OCI-LY7 (cell line): ENCODE measurements at regions not wholly inside any gene's neighbourhood (a gene's known extent, or its start where the extent isn't known, plus 50 kb on each side); places are given as distances from the start of the nearest gene placed in this dataset.

Source experiments
- BruUV-seq: library from RNA; stranded (reverse); fragments of 400-500 nt; replicated peaks from 2 replicates; lab custom pipeline; 2021; lab: Mats Ljungman, UMichigan
- CTCF ChIA-PET: fragments of 300-600 bp; sonication (Branson Sonifier 250); formaldehyde crosslinking; loops from one replicate; lab custom pipeline; 2022; ENCODE audit warnings: antibody characterized with exemption; ENCODE audit not compliant: unreplicated experiment; lab: Charles Lee
- POLR2A ChIA-PET: fragments of 300-600 bp; sonication (Branson Sonifier 250); formaldehyde crosslinking; loops from one replicate; lab custom pipeline; 2022; ENCODE audit warnings: antibody characterized with exemption; lab: Charles Lee
- DNase-seq: peaks from one replicate; pipeline ENCODE4 v3.0.0-alpha.2; 2015; ENCODE audit warnings: low spot score
- H2AFZ ChIP-seq: fragments of 200-600 bp; sonication (generic), shearing (Covaris generic); 2 replicates; pipeline ENCODE4 v1.6.1; 2014; ENCODE audit warnings: mild to moderate bottlenecking, antibody characterized with exemption, low read length, moderate library complexity
- H3K27ac ChIP-seq: fragments of 200-600 bp; sonication (generic); 2 replicates; pipeline ENCODE4 v1.5.1; 2014; ENCODE audit warnings: mixed run types, low read depth, mild to moderate bottlenecking, moderate library complexity, low read length, inconsistent platforms; ENCODE audit not compliant: poor library complexity, severe bottlenecking
- H3K36me3 ChIP-seq: fragments of 200-600 bp; sonication (generic); 2 replicates; pipeline ENCODE4 v1.6.1; 2014; ENCODE audit warnings: mild to moderate bottlenecking, antibody characterized with exemption, low read length, moderate library complexity, mixed read lengths; ENCODE audit not compliant: insufficient read depth
- H3K4me1 ChIP-seq: fragments of 200-600 bp; sonication (generic); 2 replicates; pipeline ENCODE4 v1.5.1; 2014; ENCODE audit warnings: mild to moderate bottlenecking, low read length; ENCODE audit not compliant: insufficient read depth, poor library complexity, severe bottlenecking
- H3K4me2 ChIP-seq: fragments of 200-600 bp; sonication (generic); 2 replicates; pipeline ENCODE4 v1.6.1; 2014; ENCODE audit warnings: mild to moderate bottlenecking, low read length
- H3K4me3 ChIP-seq: fragments of 200-600 bp; sonication (generic); 2 replicates; pipeline ENCODE4 v1.5.1; 2014; ENCODE audit warnings: mild to moderate bottlenecking, low read depth, low read length; ENCODE audit not compliant: poor library complexity, severe bottlenecking
- H3K79me2 ChIP-seq: fragments of 200-600 bp; sonication (generic); 2 replicates; pipeline ENCODE4 v1.6.1; 2016; ENCODE audit warnings: low read depth, mild to moderate bottlenecking, low read length, moderate library complexity, mixed read lengths; ENCODE audit not compliant: insufficient read depth
- H3K9me2 ChIP-seq: fragments of 200-600 bp; sonication (generic); 2 replicates; pipeline ENCODE4 v1.6.1; 2016; ENCODE audit warnings: mild to moderate bottlenecking, low read length, mixed read lengths; ENCODE audit not compliant: insufficient read depth
- H3K9me3 ChIP-seq: fragments of 200-600 bp; sonication (generic); 2 replicates; pipeline ENCODE4 v1.6.1; 2014; ENCODE audit warnings: mild to moderate bottlenecking, mixed run types, low read length, mixed read lengths
- H4K20me1 ChIP-seq: fragments of 200-600 bp; sonication (generic); 2 replicates; pipeline ENCODE4 v1.6.1; 2014; ENCODE audit warnings: mild to moderate bottlenecking, antibody characterized with exemption, low read length, moderate library complexity, mixed read lengths; ENCODE audit not compliant: insufficient read depth
- EZH2phosphoT487 ChIP-seq: fragments of 200-600 bp; sonication (generic); IDR thresholded peaks from 2 replicates; pipeline ENCODE4 v1.6.1; 2018; ENCODE audit warnings: low read depth, borderline replicate concordance, mild to moderate bottlenecking, mixed run types, antibody characterized with exemption, low read length, moderate library complexity, mixed read lengths
- intact Hi-C: fragments of 100-400 bp; cut with micrococcal nuclease; formaldehyde crosslinking; loops from one replicate; pipeline ENCODE4 v1.10.0; 2022; ENCODE audit not compliant: unreplicated experiment
- TF ChIP-seq, protein P1 (sequence below): fragments of 200-600 bp; sonication (generic); conservative IDR thresholded peaks from 2 replicates; pipeline ENCODE4 v1.5.1; 2014; ENCODE audit warnings: mild to moderate bottlenecking, antibody characterized with exemption, low read length, moderate library complexity, mixed read lengths

DNA sequence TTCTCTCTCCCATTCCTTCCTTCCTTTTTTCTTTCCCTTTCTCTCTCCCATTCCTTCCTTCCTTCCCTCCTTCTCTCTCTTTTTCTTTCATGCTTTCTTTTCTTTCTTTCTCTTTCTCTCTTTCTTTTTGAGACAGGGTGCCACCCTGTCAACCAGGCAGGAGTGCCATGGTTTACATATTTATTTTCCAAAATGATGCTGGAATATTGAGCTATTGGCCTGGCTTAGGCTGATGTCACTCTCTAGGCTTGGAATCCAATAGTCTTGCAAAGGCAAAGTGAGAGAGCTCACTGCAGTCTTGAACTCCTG lies 159.1 kb downstream of the BAMBI start:
- TF ChIP-seq EZH2phosphoT487, result no peak
- TF ChIP-seq, protein P1, sequence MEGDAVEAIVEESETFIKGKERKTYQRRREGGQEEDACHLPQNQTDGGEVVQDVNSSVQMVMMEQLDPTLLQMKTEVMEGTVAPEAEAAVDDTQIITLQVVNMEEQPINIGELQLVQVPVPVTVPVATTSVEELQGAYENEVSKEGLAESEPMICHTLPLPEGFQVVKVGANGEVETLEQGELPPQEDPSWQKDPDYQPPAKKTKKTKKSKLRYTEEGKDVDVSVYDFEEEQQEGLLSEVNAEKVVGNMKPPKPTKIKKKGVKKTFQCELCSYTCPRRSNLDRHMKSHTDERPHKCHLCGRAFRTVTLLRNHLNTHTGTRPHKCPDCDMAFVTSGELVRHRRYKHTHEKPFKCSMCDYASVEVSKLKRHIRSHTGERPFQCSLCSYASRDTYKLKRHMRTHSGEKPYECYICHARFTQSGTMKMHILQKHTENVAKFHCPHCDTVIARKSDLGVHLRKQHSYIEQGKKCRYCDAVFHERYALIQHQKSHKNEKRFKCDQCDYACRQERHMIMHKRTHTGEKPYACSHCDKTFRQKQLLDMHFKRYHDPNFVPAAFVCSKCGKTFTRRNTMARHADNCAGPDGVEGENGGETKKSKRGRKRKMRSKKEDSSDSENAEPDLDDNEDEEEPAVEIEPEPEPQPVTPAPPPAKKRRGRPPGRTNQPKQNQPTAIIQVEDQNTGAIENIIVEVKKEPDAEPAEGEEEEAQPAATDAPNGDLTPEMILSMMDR, result no peak
- Histone ChIP-seq H4K20me1 (no peaks in the 10 kb centered on the region), H3K4me3 (no peak overlapping the region), H2AFZ (no peak overlapping the region), H3K4me1 (no peaks in the 10 kb centered on the region), H3K9me3 (no peaks in the 10 kb centered on the region), H3K9me2 (no peaks in the 10 kb centered on the region), H3K4me2 (no peak overlapping the region), H3K36me3 (no peaks in the 10 kb centered on the region), H3K27ac (no peak overlapping the region), H3K79me2 (no peaks in the 10 kb centered on the region)
- no TSS peak for BruUV-seq
- ChIA-PET CTCF (no interaction called here), POLR2A (no interaction called here)
- intact Hi-C loops, result no loop called here
- DNase-seq, result no peak

DNA sequence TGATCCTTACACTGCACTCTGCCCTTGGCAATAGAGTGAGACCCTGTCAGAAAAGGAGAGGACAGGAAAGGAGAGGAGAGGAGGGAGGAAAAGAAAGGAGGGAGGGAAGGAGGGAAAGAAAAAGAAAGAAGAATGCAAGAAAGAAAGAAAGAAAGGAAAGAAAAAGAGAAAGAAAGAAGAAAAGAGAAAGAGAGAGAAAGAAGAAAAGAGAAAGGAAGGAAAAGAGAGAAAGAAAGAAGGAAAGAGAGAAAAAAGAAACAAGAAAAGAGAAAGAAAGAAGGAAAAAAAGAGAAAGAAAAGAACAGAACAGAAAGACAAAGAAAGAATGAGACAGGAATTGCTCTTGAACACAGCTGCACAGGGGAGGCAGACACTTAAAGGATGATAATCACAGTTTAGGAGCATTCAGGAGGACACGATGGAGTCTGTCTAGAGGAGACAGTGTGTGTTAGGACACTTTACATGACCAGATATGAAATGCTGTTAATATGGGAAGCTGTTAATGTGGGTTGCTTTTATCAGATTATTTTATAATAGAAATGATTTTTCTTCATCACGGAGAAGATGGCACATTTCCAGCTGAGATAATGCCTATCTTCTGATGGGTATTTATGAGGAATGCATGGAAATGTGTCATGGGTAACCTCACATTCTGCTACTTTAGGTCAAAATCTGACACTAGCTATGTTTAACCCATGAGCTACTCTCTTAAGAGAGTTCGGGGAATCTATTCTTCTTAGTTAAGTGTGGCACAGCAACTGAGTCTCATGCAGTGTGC lies 160.5 kb downstream of the BAMBI start:
- BruUV-seq, result no TSS peak
- no peak for TF ChIP-seq EZH2phosphoT487
- TF ChIP-seq, protein P1, result no peak
- no peaks in the 10 kb centered on the region for H3K9me2 ChIP-seq
- CTCF ChIA-PET, result no interaction called here
- no peaks in the 10 kb centered on the region for H3K36me3 ChIP-seq
- no peaks in the 10 kb centered on the region for H3K4me1 ChIP-seq
- no peak for DNase-seq
- no peaks in the 10 kb centered on the region for H4K20me1 ChIP-seq
- no peaks in the 10 kb centered on the region for H3K79me2 ChIP-seq
- POLR2A ChIA-PET, result interaction anchor here (1.0 kb wide), 1 partner anchor 23 kb away, joined by 3 read pairs; no protein-coding TSS in a partner anchor
- no peak overlapping the region for H2AFZ ChIP-seq
- H3K4me3 ChIP-seq, result no peak overlapping the region
- no peaks in the 10 kb centered on the region for H3K9me3 ChIP-seq
- no peak overlapping the region for H3K27ac ChIP-seq
- intact Hi-C loops, result no loop called here
- H3K4me2 ChIP-seq, result no peak overlapping the region

DNA sequence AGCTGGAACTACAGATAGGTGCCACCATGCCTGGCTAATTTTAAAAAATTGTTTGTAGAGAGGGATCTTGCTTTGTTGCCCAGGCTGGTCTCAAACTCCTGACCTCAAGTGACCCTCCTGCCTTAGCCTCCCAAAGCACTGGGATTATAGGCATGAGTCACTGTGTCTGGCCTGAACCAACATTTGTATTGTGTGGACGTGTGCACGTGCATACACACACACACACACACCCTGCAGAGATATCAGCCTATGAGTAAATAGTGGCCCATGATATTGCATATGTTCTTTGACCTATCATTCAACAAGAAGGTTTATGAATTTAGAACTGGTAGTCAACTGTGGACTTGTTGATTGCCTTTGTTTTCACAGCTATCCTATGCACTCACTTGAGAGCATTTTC lies 161.6 kb downstream of the BAMBI start:
- no peak overlapping the region for H3K27ac ChIP-seq
- ChIA-PET CTCF (no interaction called here), POLR2A (interaction anchor here (0.7 to 1.0 kb wide), 2 partner anchors 24 to 237 kb away, joined by 3 read pairs; no protein-coding TSS in a partner anchor)
- H3K36me3 ChIP-seq, result no peaks in the 10 kb centered on the region
- H2AFZ ChIP-seq, result no peak overlapping the region
- intact Hi-C loops, result no loop called here
- H3K4me2 ChIP-seq, result no peak overlapping the region
- TF ChIP-seq, protein P1, result no peak
- TF ChIP-seq EZH2phosphoT487, result no peak
- no peaks in the 10 kb centered on the region for H3K9me3 ChIP-seq
- no TSS peak for BruUV-seq
- no peaks in the 10 kb centered on the region for H3K4me1 ChIP-seq
- H3K9me2 ChIP-seq, result no peaks in the 10 kb centered on the region
- H3K79me2 ChIP-seq, result no peaks in the 10 kb centered on the region
- no peaks in the 10 kb centered on the region for H4K20me1 ChIP-seq
- H3K4me3 ChIP-seq, result no peak overlapping the region
- no peak for DNase-seq
